ENCODE measurements at regions not wholly inside any gene's neighbourhood (a gene's known extent, or its start where the extent isn't known, plus 50 kb on each side); places are given as distances from the start of the nearest gene placed in this dataset.

- Histone ChIP-seq H3K9me2 (no peaks in the 10 kb centered on the region), H3F3A (replicated peaks; ENCODE audit: insufficient read depth) (no peaks in the 10 kb centered on the region), H3K9ac (no peak overlapping the region), H3K27me3 (ENCODE audit: insufficient read depth) (no peaks in the 10 kb centered on the region), H3K79me2 (ENCODE audit: insufficient read depth) (no peaks in the 10 kb centered on the region), H3K4me3 (ENCODE audit: low read depth in 2 of 2, low read length in 1 of 2) (no peak overlapping the region), H3K9me3 (no peaks in the 10 kb centered on the region), H2AFZ (ENCODE audit: low read depth) (no peak overlapping the region), H3K4me1 (ENCODE audit: control insufficient read depth in 1 of 2, insufficient read depth in 2 of 2, low read depth in 1 of 2, low read length in 1 of 2) (no peaks in the 10 kb centered on the region), H3K27ac (ENCODE audit: low read depth in 2 of 2, low read length in 1 of 2) (no peak overlapping the region), H4K20me1 (ENCODE audit: insufficient read depth) (no peaks in the 10 kb centered on the region), H3K36me3 (replicated peaks in 1 of 2; ENCODE audit: control insufficient read depth in 1 of 2, insufficient read depth in 2 of 2, low read length in 1 of 2) (no peaks in the 10 kb centered on the region), H3K4me2 (no peak overlapping the region)
- TF ChIP-seq CTCF (IDR thresholded peaks at IDR 0.05) = no peak
- TF ChIP-seq RXRA (IDR thresholded peaks at IDR 0.05; ENCODE audit: borderline replicate concordance, low read depth) = no peak
- TF ChIP-seq MEF2A (IDR thresholded peaks at IDR 0.05; ENCODE audit: borderline replicate concordance, low read depth) = no peak
- no peak for TF ChIP-seq FOSL2 (IDR thresholded peaks at IDR 0.05; ENCODE audit: borderline replicate concordance, low read depth)
- no peak for TF ChIP-seq IRF3 (IDR thresholded peaks at IDR 0.05; ENCODE audit: low read depth, low read length)
- TF ChIP-seq RFX5 (IDR thresholded peaks at IDR 0.05; ENCODE audit: low read length) = no peak
- no peak for TF ChIP-seq JUND (IDR thresholded peaks at IDR 0.05)
- TF ChIP-seq USF2 (IDR thresholded peaks at IDR 0.05; ENCODE audit: borderline replicate concordance, low read depth, low read length) = no peak
- no peak for TF ChIP-seq GABPA (IDR thresholded peaks at IDR 0.05; ENCODE audit: low read depth)
- TF ChIP-seq NRF1 (IDR thresholded peaks at IDR 0.05; ENCODE audit: low read depth, low read length) = no peak
- ChIA-PET POLR2A (no interaction called here), CTCF (no interaction called here)
- DNase-seq = no peak
- 2% methylated on average over 1 of the region's 1 CpG for WGBS (ENCODE audit: low lambda C conversion rate)
These were observed 326.2 kb upstream of the FAM98A start for GRCh38 chr2:33925311-33925710.

- POLR2A ChIA-PET = no interaction called here
These were observed 325.6 kb upstream of the FAM98A start for GRCh38 chr2:33924586-33925169.

More at GRCh38 chr2:33924586-33925169, 325.6 kb upstream of the FAM98A start:
- Histone ChIP-seq H4K20me1 (ENCODE audit: insufficient read depth) (no peaks in the 10 kb centered on the region), H3K4me1 (ENCODE audit: control insufficient read depth in 1 of 2, insufficient read depth in 2 of 2, low read depth in 1 of 2, low read length in 1 of 2) (no peaks in the 10 kb centered on the region), H3F3A (replicated peaks; ENCODE audit: insufficient read depth) (no peaks in the 10 kb centered on the region), H3K9me3 (no peaks in the 10 kb centered on the region), H3K4me3 (ENCODE audit: low read depth in 2 of 2, low read length in 1 of 2) (no peak overlapping the region), H3K36me3 (replicated peaks in 1 of 2; ENCODE audit: control insufficient read depth in 1 of 2, insufficient read depth in 2 of 2, low read length in 1 of 2) (no peaks in the 10 kb centered on the region), H2AFZ (ENCODE audit: low read depth) (no peak overlapping the region), H3K79me2 (ENCODE audit: insufficient read depth) (no peaks in the 10 kb centered on the region), H3K9ac (no peak overlapping the region), H3K4me2 (no peak overlapping the region), H3K27ac (ENCODE audit: low read depth in 2 of 2, low read length in 1 of 2) (no peak overlapping the region), H3K9me2 (no peaks in the 10 kb centered on the region), H3K27me3 (ENCODE audit: insufficient read depth) (no peaks in the 10 kb centered on the region)
- DNase-seq = no peak
- CTCF ChIA-PET = no interaction called here
- WGBS (ENCODE audit: low lambda C conversion rate) = 13% methylated on average over 3 of the region's 3 CpGs
- TF ChIP-seq USF2 (IDR thresholded peaks at IDR 0.05; ENCODE audit: borderline replicate concordance, low read depth, low read length) (no peak), TCF12 (IDR thresholded peaks at IDR 0.05) (no peak), RFX5 (IDR thresholded peaks at IDR 0.05; ENCODE audit: low read length) (no peak), FOSL2 (IDR thresholded peaks at IDR 0.05; ENCODE audit: borderline replicate concordance, low read depth) (no peak), GATA2 (CRISPR knock-in tag; IDR thresholded peaks at IDR 0.05) (no peak), ELF1 (IDR thresholded peaks at IDR 0.05) (no peak), NRF1 (IDR thresholded peaks at IDR 0.05; ENCODE audit: low read depth, low read length) (no peak), TEAD4 (IDR thresholded peaks at IDR 0.05; ENCODE audit: borderline replicate concordance, insufficient read depth) (no peak), JUND (IDR thresholded peaks at IDR 0.05) (no peak), GABPA (IDR thresholded peaks at IDR 0.05; ENCODE audit: low read depth) (no peak), ZBTB33 (IDR thresholded peaks at IDR 0.05; ENCODE audit: borderline replicate concordance, low read depth) (no peak), MAX (IDR thresholded peaks at IDR 0.05; ENCODE audit: low read depth) (no peak), MXI1 (IDR thresholded peaks at IDR 0.05; ENCODE audit: low read depth, low read length) (no peak), FOXM1 (IDR thresholded peaks at IDR 0.05; ENCODE audit: low read depth) (no peak), SMC3 (IDR thresholded peaks at IDR 0.05; ENCODE audit: low read depth, low read length) (no peak)

Measured in SK-N-SH (cell line).